Osteoblast (primary cell): ENCODE measurements at regions not wholly inside any gene's neighbourhood (a gene's known extent, or its start where the extent isn't known, plus 50 kb on each side); places are given as distances from the start of the nearest gene placed in this dataset.

Experiments used
- DNase-seq: peaks from one replicate; pipeline ENCODE4 v3.0.0; 2011; ENCODE audit warnings: low spot score, mixed read lengths; ENCODE audit not compliant: insufficient read length; ENCODE audit errors: missing footprints
- H2AFZ ChIP-seq: 2 replicates; pipeline ENCODE4 v1.6.0; 2011; ENCODE audit warnings: mild to moderate bottlenecking, low read length
- H3K27ac ChIP-seq: 2 replicates; pipeline ENCODE4 v1.5.1; 2011; ENCODE audit warnings: mild to moderate bottlenecking, low read depth, low read length, moderate library complexity
- H3K27me3 ChIP-seq: 2 replicates; pipeline ENCODE4 v1.6.0; 2012; ENCODE audit warnings: mild to moderate bottlenecking, control low read depth, inconsistent platforms, low read length, moderate library complexity; ENCODE audit not compliant: insufficient read depth
- H3K36me3 ChIP-seq: 2 replicates; pipeline ENCODE4 v1.5.1; 2011; ENCODE audit warnings: mild to moderate bottlenecking, low read length, control low read depth, moderate library complexity; ENCODE audit not compliant: insufficient read depth
- H3K4me1 ChIP-seq: 2 replicates; pipeline ENCODE4 v1.5.1; 2011; ENCODE audit warnings: mild to moderate bottlenecking, low read length, control low read depth, moderate library complexity; ENCODE audit not compliant: insufficient read depth
- H3K4me2 ChIP-seq: 2 replicates; pipeline ENCODE4 v1.6.0; 2011; ENCODE audit warnings: mild to moderate bottlenecking, low read length; ENCODE audit not compliant: insufficient read depth
- H3K4me3 ChIP-seq: fragments of 200-600 bp; sonication (generic); 3 replicates; pipeline ENCODE4 v1.5.1; 2012; ENCODE audit warnings: mild to moderate bottlenecking, low read length, inconsistent platforms; ENCODE audit not compliant: insufficient read depth
- H3K79me2 ChIP-seq: 2 replicates; pipeline ENCODE4 v1.6.0; 2012; ENCODE audit warnings: mild to moderate bottlenecking, low read length, control low read depth, inconsistent platforms; ENCODE audit not compliant: insufficient read depth
- H3K9me3 ChIP-seq: 2 replicates; pipeline ENCODE4 v1.5.1; 2011; ENCODE audit warnings: low read depth, low read length, control low read depth
- H4K20me1 ChIP-seq: 2 replicates; pipeline ENCODE4 v1.6.0; 2012; ENCODE audit warnings: mild to moderate bottlenecking, low read length, control low read depth; ENCODE audit not compliant: insufficient read depth
- CTCF ChIP-seq: IDR thresholded peaks from 2 replicates; pipeline ENCODE4 v1.5.1; 2011; ENCODE audit warnings: mild to moderate bottlenecking, low read depth, low read length, moderate library complexity; ENCODE audit errors: extremely low read depth

GRCh38 chr10:120977897-120978296 lies 126.7 kb downstream of the WDR11 start:
- no peak for DNase-seq
- H2AFZ ChIP-seq = no peak overlapping the region
- H3K27me3 ChIP-seq = peaks cover 9% of the 10 kb centered on the region
- H3K9me3 ChIP-seq = no peaks in the 10 kb centered on the region
- no peaks in the 10 kb centered on the region for H3K79me2 ChIP-seq
- no peak for TF ChIP-seq CTCF
- H3K4me1 ChIP-seq = no peaks in the 10 kb centered on the region
- no peak overlapping the region for H3K4me2 ChIP-seq
- H3K27ac ChIP-seq = no peak overlapping the region
- H3K36me3 ChIP-seq = no peaks in the 10 kb centered on the region
- no peaks in the 10 kb centered on the region for H4K20me1 ChIP-seq
- H3K4me3 ChIP-seq = no peak overlapping the region

GRCh38 chr10:120978589-120979252 lies 127.6 kb downstream of the WDR11 start:
- H2AFZ ChIP-seq = no peak overlapping the region
- H3K79me2 ChIP-seq = no peaks in the 10 kb centered on the region
- H3K4me2 ChIP-seq = no peak overlapping the region
- H3K27ac ChIP-seq = no peak overlapping the region
- no peak for DNase-seq
- no peaks in the 10 kb centered on the region for H3K9me3 ChIP-seq
- no peak for TF ChIP-seq CTCF
- H3K27me3 ChIP-seq = peaks cover 9% of the 10 kb centered on the region
- H3K36me3 ChIP-seq = no peaks in the 10 kb centered on the region
- H3K4me1 ChIP-seq = no peaks in the 10 kb centered on the region
- H4K20me1 ChIP-seq = no peaks in the 10 kb centered on the region
- no peak overlapping the region for H3K4me3 ChIP-seq

- no peak overlapping the region for H3K4me3 ChIP-seq
- no peak overlapping the region for H2AFZ ChIP-seq
- H3K4me2 ChIP-seq = peak overlapping the region; percentile 28
Observed at GRCh38 chr10:120979435-120980278, 128.5 kb downstream of the WDR11 start.

More at GRCh38 chr10:120979435-120980278, 128.5 kb downstream of the WDR11 start:
- no peak overlapping the region for H3K27ac ChIP-seq
- no peaks in the 10 kb centered on the region for H3K79me2 ChIP-seq
- no peak for TF ChIP-seq CTCF
- DNase-seq = peak; percentile 71
- H3K4me1 ChIP-seq = no peaks in the 10 kb centered on the region
- H3K36me3 ChIP-seq = no peaks in the 10 kb centered on the region
- no peaks in the 10 kb centered on the region for H4K20me1 ChIP-seq
- no peaks in the 10 kb centered on the region for H3K9me3 ChIP-seq
- peaks cover 9% of the 10 kb centered on the region for H3K27me3 ChIP-seq
